ACC112 (cell line): ENCODE measurements at regions not wholly inside any gene's neighbourhood (a gene's known extent, or its start where the extent isn't known, plus 50 kb on each side); places are given as distances from the start of the nearest gene placed in this dataset.

Source experiments
- H2AFZ ChIP-seq: fragments of 200-600 bp; sonication (generic); one replicate; pipeline ENCODE4 v1.6.0; 2017; ENCODE audit warnings: antibody characterized with exemption, low read length; ENCODE audit not compliant: unreplicated experiment
- H3K27ac ChIP-seq: fragments of 200-600 bp; sonication (generic); 2 replicates; pipeline ENCODE4 v1.5.1; 2014; ENCODE audit warnings: low read depth, mild to moderate bottlenecking, antibody characterized with exemption, low read length, moderate library complexity
- H3K27me3 ChIP-seq: fragments of 200-600 bp; sonication (generic); 2 replicates; pipeline ENCODE4 v1.6.1; 2014; ENCODE audit warnings: mild to moderate bottlenecking, antibody characterized with exemption, low read length, moderate library complexity, mixed read lengths; ENCODE audit not compliant: insufficient read depth
- H3K36me3 ChIP-seq: fragments of 200-600 bp; sonication (generic); 2 replicates; pipeline ENCODE4 v1.6.1; 2016; ENCODE audit warnings: mild to moderate bottlenecking, antibody characterized with exemption, low read length, moderate library complexity, mixed read lengths; ENCODE audit not compliant: insufficient read depth
- H3K4me1 ChIP-seq: fragments of 200-600 bp; sonication (generic); one replicate; pipeline ENCODE4 v1.6.1; 2016; ENCODE audit warnings: low read length, mixed read lengths; ENCODE audit not compliant: insufficient read depth, unreplicated experiment, control insufficient read depth
- H3K4me3 ChIP-seq: fragments of 200-600 bp; sonication (generic); 2 replicates; pipeline ENCODE4 v1.5.1; 2014; ENCODE audit warnings: mild to moderate bottlenecking, low read depth, low read length
- H3K79me2 ChIP-seq: fragments of 200-600 bp; sonication (generic); one replicate; pipeline ENCODE4 v1.6.0; 2016; ENCODE audit warnings: low read length; ENCODE audit not compliant: control insufficient read depth, unreplicated experiment, insufficient read depth

- Histone ChIP-seq H3K27ac (no peak overlapping the region), H3K79me2 (no peaks in the 10 kb centered on the region), H2AFZ (no peak overlapping the region), H3K27me3 (peaks cover 16% of the 10 kb centered on the region), H3K4me1 (no peaks in the 10 kb centered on the region), H3K36me3 (no peaks in the 10 kb centered on the region), H3K4me3 (no peak overlapping the region)
These were observed 93.9 kb upstream of the CCDC85A start for GRCh38 chr2:56089931-56090330.

DNA sequence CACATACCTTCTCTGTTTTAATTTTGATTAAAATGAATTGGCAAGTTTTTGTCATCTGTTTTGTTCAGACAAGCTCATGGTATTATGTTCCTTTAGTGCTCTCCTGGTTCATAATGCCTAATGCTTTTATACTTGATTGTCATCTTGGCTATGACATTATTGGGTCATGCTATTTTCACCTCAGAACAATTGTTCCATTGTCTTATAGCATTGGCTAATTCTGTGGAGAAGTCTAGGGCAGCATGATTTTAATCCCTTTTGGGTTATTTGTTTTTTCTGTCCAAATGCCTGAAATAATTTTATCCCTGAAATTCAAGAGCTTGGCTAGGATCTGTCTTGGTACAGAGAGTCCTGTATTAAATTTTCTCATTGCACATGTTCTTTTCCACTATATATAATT, 83.8 kb upstream of the CCDC85A start:
- Histone ChIP-seq H3K27me3 (no peaks in the 10 kb centered on the region), H3K79me2 (no peaks in the 10 kb centered on the region), H3K36me3 (no peaks in the 10 kb centered on the region), H3K27ac (no peak overlapping the region), H2AFZ (no peak overlapping the region), H3K4me3 (no peak overlapping the region), H3K4me1 (peaks cover 11% of the 10 kb centered on the region)

GRCh38 chr2:56100791-56101312, 82.9 kb upstream of the CCDC85A start:
- Histone ChIP-seq H3K36me3 (no peaks in the 10 kb centered on the region), H3K27me3 (no peaks in the 10 kb centered on the region), H3K79me2 (no peaks in the 10 kb centered on the region), H2AFZ (no peak overlapping the region), H3K4me1 (peaks cover 11% of the 10 kb centered on the region), H3K27ac (no peak overlapping the region), H3K4me3 (no peak overlapping the region)

DNA sequence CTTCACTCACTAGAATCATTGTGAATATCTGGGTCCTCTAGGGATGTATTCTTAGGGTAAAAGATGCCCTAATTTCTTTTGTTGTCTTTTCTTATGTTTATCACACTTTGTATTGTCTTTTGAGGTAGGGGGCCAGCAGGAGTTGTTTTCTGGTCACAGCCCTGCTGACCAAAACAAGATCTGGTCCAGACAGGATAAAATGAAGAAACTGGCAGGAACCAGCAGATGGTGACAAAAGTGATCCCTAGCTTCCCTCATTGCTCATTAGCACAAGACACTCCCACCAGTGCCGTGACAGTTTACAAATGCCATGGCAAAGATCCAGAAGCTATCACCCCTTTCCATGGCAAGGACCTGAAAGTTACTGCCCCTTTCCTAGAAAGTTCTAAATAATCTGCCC, 81.7 kb upstream of the CCDC85A start:
- Histone ChIP-seq H3K36me3 (no peaks in the 10 kb centered on the region), H3K79me2 (no peaks in the 10 kb centered on the region), H3K4me3 (no peak overlapping the region), H3K27ac (no peak overlapping the region), H3K4me1 (peaks cover 11% of the 10 kb centered on the region), H3K27me3 (no peaks in the 10 kb centered on the region), H2AFZ (no peak overlapping the region)

DNA sequence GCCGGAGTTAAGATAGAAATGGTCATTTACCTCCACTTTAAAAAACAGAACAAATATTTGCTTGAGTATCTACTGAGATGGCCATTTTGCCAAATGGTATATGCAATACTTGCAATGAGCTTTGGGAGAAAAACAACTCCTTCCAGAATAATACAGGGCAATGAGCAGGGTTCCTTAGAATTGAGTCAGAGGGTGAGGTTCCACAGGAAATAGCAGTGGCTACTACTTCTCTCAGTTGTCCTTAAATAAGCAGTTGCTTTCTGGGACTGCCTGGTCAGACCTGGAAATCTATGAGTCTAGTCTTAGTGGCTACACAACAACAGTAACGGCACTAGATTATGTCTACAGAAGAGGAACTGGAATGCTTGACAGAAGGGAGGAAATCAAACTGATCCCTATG, 80.9 kb upstream of the CCDC85A start:
- no peaks in the 10 kb centered on the region for H3K27me3 ChIP-seq
- peaks cover 11% of the 10 kb centered on the region for H3K4me1 ChIP-seq
- no peaks in the 10 kb centered on the region for H3K79me2 ChIP-seq
- H3K4me3 ChIP-seq, result no peak overlapping the region
- H3K27ac ChIP-seq, result no peak overlapping the region
- no peaks in the 10 kb centered on the region for H3K36me3 ChIP-seq
- H2AFZ ChIP-seq, result peak overlapping the region; percentile 73

DNA sequence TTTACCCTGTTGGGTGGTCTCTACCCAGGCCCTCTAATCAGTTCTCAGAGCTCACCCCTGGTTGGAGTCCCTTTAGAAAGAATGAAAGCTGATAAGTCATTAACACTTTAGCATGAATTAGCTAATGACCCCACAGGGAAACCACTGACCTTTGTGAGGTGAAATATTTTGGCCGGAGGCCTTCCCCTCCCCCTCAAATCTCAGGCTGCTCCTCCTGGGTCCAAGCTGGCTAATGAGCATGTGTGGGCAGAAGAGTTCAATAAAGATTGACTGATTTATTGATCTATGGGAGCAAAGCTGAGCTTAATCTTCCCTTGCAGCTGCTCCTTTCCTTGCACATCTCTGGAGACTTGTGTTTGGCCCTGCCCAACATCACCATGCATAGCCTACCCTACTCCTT, 78.8 kb upstream of the CCDC85A start:
- Histone ChIP-seq H2AFZ (no peak overlapping the region), H3K4me1 (peaks cover 11% of the 10 kb centered on the region), H3K79me2 (no peaks in the 10 kb centered on the region), H3K36me3 (no peaks in the 10 kb centered on the region), H3K27ac (no peak overlapping the region), H3K4me3 (no peak overlapping the region), H3K27me3 (no peaks in the 10 kb centered on the region)

DNA sequence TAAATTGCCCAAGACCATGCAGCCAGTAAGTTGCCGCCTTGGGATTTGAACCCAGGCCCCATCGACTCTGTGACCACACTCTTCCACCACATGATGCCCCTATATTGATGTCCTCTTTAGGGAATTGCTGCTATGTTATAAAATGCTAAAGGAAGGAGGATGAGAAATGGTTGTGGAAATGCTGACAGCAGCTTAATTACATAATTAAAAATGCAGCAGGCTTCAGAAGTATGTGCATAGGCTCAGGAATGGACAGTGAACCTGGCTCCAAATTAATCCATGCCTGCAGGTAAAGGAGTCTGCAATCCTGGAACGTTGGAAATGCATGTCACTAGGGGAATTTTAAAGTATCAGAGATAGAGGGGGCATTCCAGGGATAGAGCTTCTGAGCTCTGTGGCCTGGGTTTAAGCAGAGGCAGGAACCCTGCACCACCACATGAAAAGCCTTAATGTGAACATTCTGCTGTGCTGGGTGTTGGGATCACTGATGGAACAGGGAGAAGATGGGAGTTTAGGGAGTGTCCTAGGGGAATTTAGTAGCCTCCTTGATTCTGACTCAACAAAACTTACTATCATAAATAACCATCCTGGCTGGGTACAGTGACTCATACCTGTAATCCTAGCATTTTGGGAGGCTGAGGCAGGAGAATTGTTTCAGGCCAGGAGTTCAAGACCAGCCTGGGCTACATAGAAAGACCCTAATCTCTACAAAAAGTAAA, 76.1 kb upstream of the CCDC85A start:
- Histone ChIP-seq H3K27me3 (no peaks in the 10 kb centered on the region), H3K27ac (no peak overlapping the region), H3K4me3 (no peak overlapping the region), H3K79me2 (no peaks in the 10 kb centered on the region), H2AFZ (no peak overlapping the region), H3K4me1 (peaks cover 6% of the 10 kb centered on the region), H3K36me3 (no peaks in the 10 kb centered on the region)

DNA sequence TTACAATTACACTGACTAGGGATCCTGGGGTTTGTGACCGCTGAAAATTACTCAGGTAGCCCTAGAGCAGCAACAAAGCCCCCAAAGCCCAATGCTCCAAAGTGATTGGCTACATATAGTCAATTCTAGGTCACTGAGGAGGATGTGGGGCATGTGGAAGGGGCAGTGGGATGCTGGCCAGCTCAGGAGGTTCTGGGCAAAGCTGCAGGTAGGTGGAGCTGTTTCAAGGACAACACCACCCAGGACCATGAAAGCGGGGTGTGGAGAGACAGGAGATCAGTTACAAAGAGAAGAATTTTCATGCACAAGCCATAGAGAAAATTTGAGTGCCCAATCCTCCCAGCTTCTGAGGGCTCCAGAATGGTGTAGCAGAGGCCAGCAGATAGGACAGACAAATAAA, 75.0 kb upstream of the CCDC85A start:
- Histone ChIP-seq H3K79me2 (no peaks in the 10 kb centered on the region), H3K27me3 (no peaks in the 10 kb centered on the region), H3K36me3 (no peaks in the 10 kb centered on the region), H3K4me1 (no peaks in the 10 kb centered on the region), H2AFZ (no peak overlapping the region), H3K4me3 (no peak overlapping the region), H3K27ac (no peak overlapping the region)

DNA sequence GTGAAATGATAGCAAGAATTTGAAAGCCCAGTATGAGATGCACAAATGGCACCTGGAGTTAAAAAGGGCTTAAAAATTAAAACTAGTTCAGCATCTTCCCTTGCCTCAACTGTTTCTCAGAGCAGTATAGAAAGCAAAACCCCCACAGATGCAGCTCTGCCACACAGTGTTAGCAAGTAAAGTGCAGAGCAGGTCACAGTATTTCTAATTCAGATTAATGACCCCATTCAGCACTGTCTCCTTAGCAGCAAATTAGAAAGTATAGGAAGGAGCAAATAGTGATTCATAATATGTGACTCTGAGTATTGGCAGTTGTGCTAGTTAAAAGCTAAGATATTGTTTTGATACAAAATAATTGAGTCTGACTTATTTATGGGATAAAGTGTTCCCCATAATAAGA, 73.8 kb upstream of the CCDC85A start:
- Histone ChIP-seq H3K79me2 (no peaks in the 10 kb centered on the region), H3K4me3 (no peak overlapping the region), H3K27ac (no peak overlapping the region), H3K4me1 (no peaks in the 10 kb centered on the region), H3K27me3 (no peaks in the 10 kb centered on the region), H3K36me3 (no peaks in the 10 kb centered on the region), H2AFZ (no peak overlapping the region)

DNA sequence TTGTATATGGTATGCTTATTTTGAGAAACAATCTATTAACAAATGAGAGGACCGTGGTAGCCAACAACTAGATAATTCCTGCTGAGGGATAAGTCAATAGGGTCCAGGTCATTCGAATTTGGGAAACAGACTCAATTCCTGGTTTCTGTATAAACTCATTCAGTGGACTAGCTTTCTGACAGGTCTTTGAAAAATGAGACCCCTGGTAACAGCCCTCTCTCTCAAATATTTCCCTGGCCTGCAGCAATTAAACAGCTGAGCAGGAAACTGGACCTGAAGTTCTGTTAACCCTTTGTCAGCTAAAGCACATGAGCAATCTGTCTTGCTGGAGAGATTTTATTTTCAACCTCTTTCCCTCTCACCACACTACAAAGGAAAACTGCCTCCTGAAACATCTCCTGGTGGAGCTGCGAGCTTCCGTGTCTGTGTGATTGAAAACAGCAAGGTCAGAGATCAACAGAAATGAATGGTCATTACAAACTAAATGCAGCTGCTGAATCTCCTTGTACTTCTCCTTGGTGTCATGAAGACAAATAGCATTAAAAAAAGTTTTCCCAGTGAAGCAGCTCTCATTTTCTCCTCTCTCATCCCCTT, 70.3 kb upstream of the CCDC85A start:
- H3K36me3 ChIP-seq, result no peaks in the 10 kb centered on the region
- no peaks in the 10 kb centered on the region for H3K79me2 ChIP-seq
- H2AFZ ChIP-seq, result no peak overlapping the region
- no peak overlapping the region for H3K4me3 ChIP-seq
- H3K27ac ChIP-seq, result no peak overlapping the region
- no peaks in the 10 kb centered on the region for H3K27me3 ChIP-seq
- H3K4me1 ChIP-seq, result no peaks in the 10 kb centered on the region

DNA sequence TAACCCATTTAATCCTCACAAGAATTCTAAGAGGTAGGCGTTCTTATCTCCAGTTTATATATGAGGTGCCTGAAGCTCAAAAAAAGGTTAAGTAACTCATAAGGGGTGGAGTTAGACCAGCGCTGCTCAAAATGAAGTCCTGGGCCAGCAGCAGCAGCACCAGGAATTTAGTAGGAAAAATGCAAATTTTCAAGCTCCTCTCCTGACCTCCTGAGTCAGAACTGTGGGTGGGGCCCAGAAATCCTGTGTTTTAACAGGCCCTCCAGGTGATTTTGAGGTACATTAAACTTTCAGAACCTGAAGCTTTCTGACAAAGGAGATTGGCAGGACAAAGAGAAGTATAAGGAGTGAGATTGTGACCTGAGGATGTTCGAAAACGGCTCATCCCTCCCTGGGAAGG, 66.0 kb upstream of the CCDC85A start:
- Histone ChIP-seq H3K79me2 (no peaks in the 10 kb centered on the region), H3K27me3 (no peaks in the 10 kb centered on the region; the same call in 1 of the 2 replicates), H3K36me3 (no peaks in the 10 kb centered on the region), H3K4me1 (no peaks in the 10 kb centered on the region), H3K4me3 (no peak overlapping the region), H3K27ac (no peak overlapping the region), H2AFZ (no peak overlapping the region)
